Prostate gland (tissue), 2 donors: ENCODE measurements at regions not wholly inside any gene's neighbourhood (a gene's known extent, or its start where the extent isn't known, plus 50 kb on each side); places are given as distances from the start of the nearest gene placed in this dataset.
"Not testable (repeated sequence)": the region's sequence is repeated elsewhere in the genome, so short reads cannot be mapped to it uniquely, and the experiment has no call there.

Source experiments
- CTCF ChIP-seq, 4 experiments: fragments of 200-600 bp in 2 of 4; fragments of 450-650 bp in 2 of 4; sonication (generic) in 2 of 4; IDR thresholded peaks; 1 replicate in 3 of 4; 2 replicates in 1 of 4; pipeline ENCODE4 v1.5.1; 2016 to 2019; ENCODE audit warnings: antibody characterized with exemption in 4 of 4, mild to moderate bottlenecking in 2 of 4, moderate library complexity in 2 of 4
- POLR2A ChIP-seq: fragments of 450-650 bp; IDR thresholded peaks from one replicate; pipeline ENCODE4 v1.6.1; 2016; ENCODE audit warnings: antibody characterized with exemption, mild to moderate bottlenecking
- POLR2AphosphoS5 ChIP-seq: sonication (generic); formaldehyde crosslinking; IDR thresholded peaks from one replicate; pipeline ENCODE4 v1.6.1; 2017; ENCODE audit warnings: antibody characterized with exemption

GRCh38 chr2:123522498-123522897 lies 502.6 kb upstream of the CNTNAP5 start:
- not testable (repeated sequence) for TF ChIP-seq CTCF (IDR thresholded peaks at IDR 0.05); POLR2AphosphoS5; POLR2A
